Panc1 (cell line): ENCODE measurements at regions not wholly inside any gene's neighbourhood (a gene's known extent, or its start where the extent isn't known, plus 50 kb on each side); places are given as distances from the start of the nearest gene placed in this dataset.

Experiments used
- ATAC-seq: fragments of 200-7000 bp; cut with Tn5 transposase; 2 replicates; pipeline ENCODE4 v1.9.1; 2020; ENCODE audit warnings: mild to moderate bottlenecking, moderate library complexity
- BruUV-seq: library from RNA; stranded (reverse); fragments of 400-500 nt; replicated peaks from 2 replicates; lab custom pipeline; 2021; lab: Mats Ljungman, UMichigan
- CTCF ChIA-PET: fragments of 300-600 bp; sonication (Branson Sonifier 250); formaldehyde crosslinking; loops from one replicate; lab custom pipeline; 2022; ENCODE audit warnings: antibody characterized with exemption; lab: Charles Lee
- POLR2A ChIA-PET: fragments of 300-600 bp; sonication (Branson Sonifier 250); formaldehyde crosslinking; loops from one replicate; lab custom pipeline; 2022; ENCODE audit warnings: antibody characterized with exemption; lab: Charles Lee
- DNase-seq: peaks from one replicate; pipeline ENCODE4 v3.0.0-alpha.2; 2010; ENCODE audit warnings: low read depth, low spot score
- H3K27ac ChIP-seq: 2 replicates; pipeline ENCODE4 v1.5.1; 2011; ENCODE audit warnings: mild to moderate bottlenecking, low read length, inconsistent platforms
- H3K27me3 ChIP-seq: fragments of 200-500 bp; sonication (Bioruptor generic); 2 replicates; pipeline ENCODE4 v1.6.0; 2014; ENCODE audit warnings: low read length, inconsistent platforms; ENCODE audit not compliant: control insufficient read depth, insufficient read depth
- H3K36me3 ChIP-seq: fragments of 200-500 bp; sonication (Bioruptor generic); 2 replicates; pipeline ENCODE4 v1.5.1; 2014; ENCODE audit warnings: inconsistent platforms, mild to moderate bottlenecking, low read length, moderate library complexity; ENCODE audit not compliant: control insufficient read depth, insufficient read depth
- H3K4me1 ChIP-seq: 2 replicates; pipeline ENCODE4 v1.5.1; 2011; ENCODE audit warnings: inconsistent platforms, mild to moderate bottlenecking, low read length, moderate library complexity; ENCODE audit not compliant: control insufficient read depth, insufficient read depth
- H3K4me3 ChIP-seq, 2 experiments: 2 replicates each; pipeline ENCODE4 v1.5.1; 2011 to 2012; ENCODE audit warnings: low read depth in 2 of 2, low read length in 2 of 2, mild to moderate bottlenecking in 2 of 2, inconsistent platforms in 1 of 2, moderate library complexity in 1 of 2
- H3K9me3 ChIP-seq: fragments of 200-500 bp; sonication (Bioruptor generic); 2 replicates; pipeline ENCODE4 v1.5.1; 2014; ENCODE audit warnings: low read depth, mild to moderate bottlenecking, inconsistent platforms, low read length, moderate library complexity; ENCODE audit not compliant: control insufficient read depth, insufficient read depth
- CTCF ChIP-seq: fragments of 450-650 bp; IDR thresholded peaks from 2 replicates; pipeline ENCODE4 v1.5.1; 2017; ENCODE audit warnings: mild to moderate bottlenecking
- POLR2AphosphoS5 ChIP-seq: IDR thresholded peaks from 2 replicates; pipeline ENCODE4 v1.6.1; 2012; ENCODE audit warnings: mild to moderate bottlenecking, low read depth, low read length, moderate library complexity
- SIN3A ChIP-seq: IDR thresholded peaks from 2 replicates; pipeline ENCODE4 v1.6.1; 2012; ENCODE audit warnings: low read depth, mild to moderate bottlenecking, low read length, moderate library complexity, borderline replicate concordance; ENCODE audit not compliant: insufficient read depth
- TCF7L2 ChIP-seq: IDR thresholded peaks from 2 replicates; pipeline ENCODE4 v1.6.1; 2011; ENCODE audit warnings: mild to moderate bottlenecking, low read depth, low read length, inconsistent platforms
- in situ Hi-C: cut with HindIII; loops from 2 replicates; pipeline ENCODE4 v1.10.0; 2016; ENCODE audit warnings: low sequenced_read_pairs, low pct_unique_long_range_greater_than_20kb
- intact Hi-C: fragments of 100-400 bp; cut with micrococcal nuclease; formaldehyde crosslinking; loops from one replicate; pipeline ENCODE4 v1.10.0; 2022; ENCODE audit not compliant: unreplicated experiment
- TF ChIP-seq, protein P1 (sequence below), 2 experiments: IDR thresholded peaks; 2 replicates each; pipeline ENCODE4 v1.6.1; 2011 to 2012; ENCODE audit warnings: low read depth in 2 of 2, control low read depth in 1 of 2, low read length in 1 of 2, mild to moderate bottlenecking in 1 of 2, moderate library complexity in 1 of 2; ENCODE audit not compliant: insufficient read depth in 1 of 2

- ChIA-PET CTCF (no interaction called here), POLR2A (no interaction called here)
These were observed 77.9 kb downstream of the ZC3H11B start for GRCh38 chr1:219534991-219535390.

GRCh38 chr1:219533280-219533679 is 79.6 kb downstream of the ZC3H11B start:
- H3K27me3 ChIP-seq, result no peaks in the 10 kb centered on the region
- H3K36me3 ChIP-seq, result no peaks in the 10 kb centered on the region
- no peak overlapping the region for H3K27ac ChIP-seq
- no TSS peak for BruUV-seq
- TF ChIP-seq SIN3A (no peak), CTCF (no peak), POLR2AphosphoS5 (no peak), TCF7L2 (no peak)
- TF ChIP-seq, protein P1, sequence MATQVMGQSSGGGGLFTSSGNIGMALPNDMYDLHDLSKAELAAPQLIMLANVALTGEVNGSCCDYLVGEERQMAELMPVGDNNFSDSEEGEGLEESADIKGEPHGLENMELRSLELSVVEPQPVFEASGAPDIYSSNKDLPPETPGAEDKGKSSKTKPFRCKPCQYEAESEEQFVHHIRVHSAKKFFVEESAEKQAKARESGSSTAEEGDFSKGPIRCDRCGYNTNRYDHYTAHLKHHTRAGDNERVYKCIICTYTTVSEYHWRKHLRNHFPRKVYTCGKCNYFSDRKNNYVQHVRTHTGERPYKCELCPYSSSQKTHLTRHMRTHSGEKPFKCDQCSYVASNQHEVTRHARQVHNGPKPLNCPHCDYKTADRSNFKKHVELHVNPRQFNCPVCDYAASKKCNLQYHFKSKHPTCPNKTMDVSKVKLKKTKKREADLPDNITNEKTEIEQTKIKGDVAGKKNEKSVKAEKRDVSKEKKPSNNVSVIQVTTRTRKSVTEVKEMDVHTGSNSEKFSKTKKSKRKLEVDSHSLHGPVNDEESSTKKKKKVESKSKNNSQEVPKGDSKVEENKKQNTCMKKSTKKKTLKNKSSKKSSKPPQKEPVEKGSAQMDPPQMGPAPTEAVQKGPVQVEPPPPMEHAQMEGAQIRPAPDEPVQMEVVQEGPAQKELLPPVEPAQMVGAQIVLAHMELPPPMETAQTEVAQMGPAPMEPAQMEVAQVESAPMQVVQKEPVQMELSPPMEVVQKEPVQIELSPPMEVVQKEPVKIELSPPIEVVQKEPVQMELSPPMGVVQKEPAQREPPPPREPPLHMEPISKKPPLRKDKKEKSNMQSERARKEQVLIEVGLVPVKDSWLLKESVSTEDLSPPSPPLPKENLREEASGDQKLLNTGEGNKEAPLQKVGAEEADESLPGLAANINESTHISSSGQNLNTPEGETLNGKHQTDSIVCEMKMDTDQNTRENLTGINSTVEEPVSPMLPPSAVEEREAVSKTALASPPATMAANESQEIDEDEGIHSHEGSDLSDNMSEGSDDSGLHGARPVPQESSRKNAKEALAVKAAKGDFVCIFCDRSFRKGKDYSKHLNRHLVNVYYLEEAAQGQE (IDR thresholded peaks at IDR 0.05; ENCODE audit: insufficient read depth in 1 of 2, low read depth in 2 of 2, low read length in 1 of 2), result no peak
- in situ Hi-C loops, result no loop called here
- ATAC-seq, result no peak
- no peaks in the 10 kb centered on the region for H3K4me1 ChIP-seq
- DNase-seq, result no peak
- intact Hi-C loops, result no loop called here
- ChIA-PET POLR2A (no interaction called here), CTCF (no interaction called here)
- no peaks in the 10 kb centered on the region for H3K9me3 ChIP-seq
- H3K4me3 ChIP-seq, result no peak overlapping the region

More at GRCh38 chr1:219534991-219535390, 77.9 kb downstream of the ZC3H11B start:
- Histone ChIP-seq H3K4me3 (no peak overlapping the region), H3K27ac (no peak overlapping the region), H3K36me3 (no peaks in the 10 kb centered on the region), H3K27me3 (no peaks in the 10 kb centered on the region), H3K4me1 (no peaks in the 10 kb centered on the region), H3K9me3 (no peaks in the 10 kb centered on the region)
- BruUV-seq, result no TSS peak
- TF ChIP-seq CTCF (no peak), TCF7L2 (no peak), SIN3A (no peak), POLR2AphosphoS5 (no peak)
- TF ChIP-seq, protein P1 (IDR thresholded peaks at IDR 0.05; ENCODE audit: insufficient read depth in 1 of 2, low read depth in 2 of 2, low read length in 1 of 2), result no peak
- in situ Hi-C loops, result no loop called here
- DNase-seq (no peak), ATAC-seq (no peak)
- intact Hi-C loops, result no loop called here
